Stimulated activated naive CD8-positive, alpha-beta T cell treated with anti-CD3 and anti-CD28 coated beads, Interleukin-15, amount 100 ng/mL, for 72 hours (primary cell): ENCODE measurements at regions not wholly inside any gene's neighbourhood (a gene's known extent, or its start where the extent isn't known, plus 50 kb on each side); places are given as distances from the start of the nearest gene placed in this dataset.
A peak's percentile ranks its signal among the peaks of the same experiment; 100 is the strongest.
"Not testable (repeated sequence)": the region's sequence is repeated elsewhere in the genome, so short reads cannot be mapped to it uniquely, and the experiment has no call there.

Experiments
- ATAC-seq: fragments of 150-1000 bp; cut with Tn5 transposase; 2 replicates; pipeline ENCODE4 v1.10.0; 2021; ENCODE audit warnings: mild to moderate bottlenecking, moderate library complexity
- DNase-seq, 2 donors: peaks; one replicate each; pipeline ENCODE4 v3.0.0; 2021 to 2022
- H3K27ac Mint-ChIP-seq, 2 donors: one replicate each; pipeline ENCODE4 v1.8.0; 2022; ENCODE audit warnings: mild to moderate bottlenecking in 2 of 2, mixed read lengths in 2 of 2, moderate library complexity in 2 of 2
- H3K27me3 Mint-ChIP-seq: one replicate; pipeline ENCODE4 v1.8.0; 2022; ENCODE audit warnings: mixed read lengths
- H3K4me1 Mint-ChIP-seq: one replicate; pipeline ENCODE4 v1.8.0; 2022; ENCODE audit warnings: mild to moderate bottlenecking, mixed read lengths
- H3K4me3 Mint-ChIP-seq, 2 donors: one replicate each; pipeline ENCODE4 v1.8.0; 2022; ENCODE audit warnings: mild to moderate bottlenecking in 2 of 2, mixed read lengths in 2 of 2, moderate library complexity in 1 of 2
- H3K9me3 Mint-ChIP-seq, 2 donors: one replicate each; pipeline ENCODE4 v1.8.0; 2022; ENCODE audit warnings: mixed read lengths in 2 of 2

DNA sequence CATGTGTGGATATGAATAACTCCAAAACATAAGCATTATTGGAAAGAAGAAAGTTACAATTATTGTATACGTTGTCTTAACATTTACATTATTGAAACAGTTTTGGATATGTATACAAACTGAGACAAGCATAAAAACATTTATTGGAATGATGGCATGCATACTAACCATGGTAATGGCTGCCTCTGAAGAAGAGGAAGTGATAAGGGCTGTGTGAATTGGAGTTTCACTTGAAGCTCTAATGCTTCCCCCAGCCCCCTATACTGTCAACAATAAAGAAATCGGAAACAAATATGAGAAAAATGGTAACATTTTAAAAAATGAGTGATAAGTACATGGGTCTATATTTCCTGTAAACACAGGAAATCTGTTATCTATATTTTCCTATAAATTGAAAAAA, 367.7 kb upstream of the DPYD start:
- H3K27me3 Mint-ChIP-seq = no peaks in the 10 kb centered on the region
- no peak overlapping the region for H3K4me3 Mint-ChIP-seq
- H3K27ac Mint-ChIP-seq = no peak overlapping the region
- H3K4me1 Mint-ChIP-seq = no peaks in the 10 kb centered on the region
- ATAC-seq (no peak), DNase-seq (no peak)
- no peaks in the 10 kb centered on the region for H3K9me3 Mint-ChIP-seq

DNA sequence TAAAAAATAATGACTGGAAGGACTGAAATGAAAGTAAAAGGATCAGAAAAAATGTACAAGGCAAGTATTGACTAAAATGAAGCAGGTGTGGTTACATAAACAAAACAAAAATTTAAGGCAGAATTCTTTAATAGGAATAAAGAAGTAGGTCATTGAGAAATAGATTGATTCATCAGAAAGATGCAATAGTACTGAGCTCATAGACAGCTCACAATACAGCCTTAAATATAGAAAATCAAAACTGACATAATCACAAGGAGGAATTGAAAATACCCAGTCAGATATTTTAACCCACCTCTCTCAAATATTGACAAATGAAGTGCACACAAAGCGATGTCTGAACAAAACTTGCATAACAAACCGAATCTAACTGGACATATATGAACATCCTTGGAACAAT, 366.8 kb upstream of the DPYD start:
- no peaks in the 10 kb centered on the region for H3K27me3 Mint-ChIP-seq
- ATAC-seq (no peak), DNase-seq (no peak)
- H3K4me1 Mint-ChIP-seq = no peaks in the 10 kb centered on the region
- H3K9me3 Mint-ChIP-seq = no peaks in the 10 kb centered on the region
- H3K27ac Mint-ChIP-seq = no peak overlapping the region
- no peak overlapping the region for H3K4me3 Mint-ChIP-seq

DNA sequence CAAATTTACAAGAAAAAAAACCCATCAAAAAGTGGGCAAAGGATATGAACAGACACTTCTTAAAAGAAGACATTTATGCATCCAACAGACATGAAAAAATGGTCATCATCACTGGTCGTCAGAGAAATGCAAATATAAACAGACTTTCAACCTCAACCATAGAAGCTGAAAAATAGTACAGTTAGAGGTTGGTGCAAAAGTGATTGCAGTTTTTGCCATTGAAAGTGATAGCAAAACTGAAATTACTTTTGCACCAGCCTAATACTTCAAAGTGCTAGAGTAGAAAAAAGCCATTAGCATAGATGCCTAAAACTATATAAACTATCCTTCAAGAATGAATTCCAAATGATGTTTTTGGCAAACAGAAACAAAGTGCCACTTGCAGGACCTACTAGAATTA, 365.8 kb upstream of the DPYD start:
- Mint-ChIP-seq H3K4me3 (no peak overlapping the region), H3K4me1 (no peaks in the 10 kb centered on the region), H3K27ac (no peak overlapping the region), H3K27me3 (no peaks in the 10 kb centered on the region), H3K9me3 (no peaks in the 10 kb centered on the region)
- DNase-seq (no peak), ATAC-seq (no peak)

DNA sequence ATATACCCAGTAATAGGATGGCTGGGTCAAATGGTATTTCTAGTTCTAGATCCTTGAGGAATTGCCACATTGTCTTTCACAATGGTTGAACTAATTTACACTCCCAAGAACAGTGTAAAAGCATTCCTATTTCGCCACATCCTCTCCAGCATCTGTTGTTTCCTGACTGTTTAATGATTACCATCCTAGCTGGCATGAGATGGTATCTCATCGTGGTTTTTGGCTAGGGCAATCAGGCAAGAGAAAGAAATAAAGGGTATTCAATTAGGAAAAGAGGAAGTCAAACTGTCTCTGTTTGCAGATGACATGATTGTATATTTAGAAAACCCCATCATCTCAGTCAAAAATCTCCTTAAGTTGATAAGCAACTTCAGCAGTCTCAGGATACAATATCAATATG, 364.5 kb upstream of the DPYD start:
- not testable (repeated sequence) for ATAC-seq, H3K27me3 Mint-ChIP-seq, DNase-seq, H3K27ac Mint-ChIP-seq, H3K9me3 Mint-ChIP-seq, H3K4me1 Mint-ChIP-seq, H3K4me3 Mint-ChIP-seq

DNA sequence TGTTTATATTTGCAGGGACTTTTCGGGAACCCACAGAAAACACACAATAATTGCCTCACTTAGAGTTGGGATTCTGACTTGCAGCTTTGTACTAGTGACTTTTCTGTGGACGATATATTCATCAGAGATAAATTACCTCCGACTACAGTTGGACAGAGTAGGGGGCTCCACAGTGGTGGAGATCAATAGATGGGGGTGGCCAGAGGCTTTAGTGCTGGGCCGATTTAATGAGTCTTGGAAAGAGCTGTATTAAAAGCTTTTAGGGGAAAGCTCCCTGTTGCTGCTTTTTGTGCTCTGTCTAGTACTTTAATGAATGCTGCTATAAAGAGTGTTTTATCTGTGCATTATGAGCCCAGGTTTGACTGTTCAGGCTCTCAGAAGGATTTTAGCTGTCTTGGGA, 359.2 kb upstream of the DPYD start:
- no peak overlapping the region for H3K4me3 Mint-ChIP-seq
- no peaks in the 10 kb centered on the region for H3K9me3 Mint-ChIP-seq
- H3K27ac Mint-ChIP-seq = no peak overlapping the region
- H3K4me1 Mint-ChIP-seq = no peaks in the 10 kb centered on the region
- DNase-seq (no peak), ATAC-seq (no peak)
- no peaks in the 10 kb centered on the region for H3K27me3 Mint-ChIP-seq

DNA sequence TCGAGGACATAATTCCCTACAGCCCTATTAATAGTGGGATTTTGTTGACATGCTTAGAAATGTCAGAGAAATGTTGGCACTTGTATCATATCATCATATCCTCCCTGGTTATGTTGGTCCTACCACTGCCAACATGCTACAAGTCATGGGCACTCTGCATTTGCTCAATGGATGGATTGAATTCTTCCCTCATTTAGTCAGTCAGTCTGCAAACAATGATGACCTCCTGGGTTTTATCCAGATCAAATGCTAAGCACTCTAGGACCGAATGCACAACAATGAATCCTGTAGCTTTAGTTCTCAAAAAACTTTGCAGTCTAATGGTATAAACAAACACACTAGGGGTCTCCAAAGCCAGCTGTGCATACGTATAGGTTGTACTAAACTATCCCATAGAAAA, 357.2 kb upstream of the DPYD start:
- H3K9me3 Mint-ChIP-seq = no peaks in the 10 kb centered on the region
- H3K4me3 Mint-ChIP-seq = no peak overlapping the region
- H3K27me3 Mint-ChIP-seq = no peaks in the 10 kb centered on the region
- ATAC-seq = no peak
- no peak for DNase-seq
- peak overlapping the region in 1 of 2 donors; percentile 19 for H3K27ac Mint-ChIP-seq
- H3K4me1 Mint-ChIP-seq = no peaks in the 10 kb centered on the region

DNA sequence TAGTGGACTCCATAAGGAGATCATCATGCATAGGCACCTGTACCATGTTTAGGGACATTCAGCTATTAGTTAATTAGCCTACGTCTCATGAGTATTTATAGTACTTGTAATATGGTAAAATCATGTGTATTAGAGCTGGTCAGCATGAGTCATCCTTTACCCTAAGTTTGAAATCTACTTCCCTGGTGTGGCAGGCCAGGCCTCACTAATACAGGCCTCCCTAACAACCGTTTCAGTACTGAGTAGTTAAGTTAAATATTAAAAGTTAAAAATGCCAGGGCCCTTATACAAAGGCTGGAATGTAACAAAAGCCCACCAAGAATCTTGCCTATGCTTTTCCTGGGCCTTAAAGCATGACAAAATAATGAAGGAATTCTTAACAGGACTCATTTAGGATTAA, 356.3 kb upstream of the DPYD start:
- ATAC-seq = no peak
- no peak for DNase-seq
- Mint-ChIP-seq H3K9me3 (peaks cover 0 to 5% of the 10 kb centered on the region in 2 donors), H3K27me3 (no peaks in the 10 kb centered on the region), H3K4me1 (no peaks in the 10 kb centered on the region), H3K27ac (no peak overlapping the region), H3K4me3 (no peak overlapping the region)

DNA sequence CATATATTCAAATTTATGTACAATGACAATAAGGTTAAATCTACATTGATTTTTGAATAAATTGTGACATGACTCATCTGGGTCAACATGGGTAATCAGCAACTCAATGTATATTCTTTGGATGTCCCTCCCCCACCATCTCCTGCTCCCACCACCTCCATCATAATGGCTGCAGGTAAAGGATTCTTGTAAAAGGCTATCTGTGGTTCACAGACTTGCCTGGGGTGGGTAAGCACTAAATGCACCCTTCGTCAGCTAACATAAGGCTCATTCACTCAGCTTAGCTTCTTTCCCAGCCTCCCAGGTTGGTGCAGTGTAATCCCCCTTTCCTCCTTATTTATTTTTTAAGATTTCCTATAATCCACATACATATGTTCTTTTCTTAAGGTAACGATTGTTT, 355.7 kb upstream of the DPYD start:
- ATAC-seq (no peak), DNase-seq (no peak)
- no peak overlapping the region for H3K27ac Mint-ChIP-seq
- H3K4me3 Mint-ChIP-seq = no peak overlapping the region
- H3K4me1 Mint-ChIP-seq = no peaks in the 10 kb centered on the region
- no peaks in the 10 kb centered on the region for H3K27me3 Mint-ChIP-seq
- H3K9me3 Mint-ChIP-seq = peaks cover 0 to 7% of the 10 kb centered on the region in 2 donors

DNA sequence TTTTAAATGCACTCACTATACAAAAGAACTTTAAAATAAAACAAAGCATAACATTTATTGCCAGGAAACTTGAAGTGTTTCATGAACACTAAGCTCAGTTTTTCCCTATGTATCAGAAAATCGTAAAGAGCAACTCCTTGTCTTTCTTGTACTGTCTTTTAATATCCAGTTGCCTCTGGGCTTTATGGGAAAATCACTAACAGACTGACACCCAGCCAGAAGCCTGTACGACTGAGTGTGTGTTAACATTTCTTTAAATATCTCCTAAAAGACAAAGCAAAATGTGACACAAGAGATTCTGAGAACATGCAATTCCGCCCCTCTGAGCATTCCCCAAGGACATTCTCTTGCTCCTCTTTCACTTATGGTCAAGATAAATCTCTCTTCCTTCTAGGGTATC, 347.5 kb upstream of the DPYD start:
- H3K27ac Mint-ChIP-seq = no peak overlapping the region

DNA sequence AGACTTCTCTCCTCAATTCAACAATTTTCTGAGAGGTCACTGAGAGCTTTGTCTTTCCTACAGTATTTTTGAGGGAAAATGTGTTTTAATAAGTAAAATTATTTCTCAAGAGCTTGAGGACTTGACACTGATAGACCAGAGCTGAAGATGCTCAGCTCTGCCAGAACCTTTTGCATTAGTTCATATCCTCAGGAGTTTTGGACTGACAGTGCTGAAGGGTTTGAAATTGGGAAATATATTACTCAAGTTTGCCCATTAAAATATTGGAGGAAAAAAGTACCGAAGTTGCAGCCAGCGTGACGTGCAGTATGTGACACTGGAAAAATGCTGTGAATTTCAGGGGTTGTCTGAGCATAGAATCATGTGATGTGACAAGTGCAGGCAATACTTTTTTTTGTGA, 346.6 kb upstream of the DPYD start:
- DNase-seq (no peak), ATAC-seq (no peak)
- no peaks in the 10 kb centered on the region for H3K27me3 Mint-ChIP-seq
- no peak overlapping the region for H3K27ac Mint-ChIP-seq
- no peaks in the 10 kb centered on the region for H3K4me1 Mint-ChIP-seq
- H3K9me3 Mint-ChIP-seq = peaks cover 0 to 5% of the 10 kb centered on the region in 2 donors
- no peak overlapping the region for H3K4me3 Mint-ChIP-seq

More for the DNA sequence above, 347.5 kb upstream of the DPYD start:
- Mint-ChIP-seq H3K9me3 (peaks cover 0 to 7% of the 10 kb centered on the region in 2 donors), H3K4me1 (no peaks in the 10 kb centered on the region), H3K4me3 (no peak overlapping the region), H3K27me3 (no peaks in the 10 kb centered on the region)
- ATAC-seq (no peak), DNase-seq (no peak)

DNA sequence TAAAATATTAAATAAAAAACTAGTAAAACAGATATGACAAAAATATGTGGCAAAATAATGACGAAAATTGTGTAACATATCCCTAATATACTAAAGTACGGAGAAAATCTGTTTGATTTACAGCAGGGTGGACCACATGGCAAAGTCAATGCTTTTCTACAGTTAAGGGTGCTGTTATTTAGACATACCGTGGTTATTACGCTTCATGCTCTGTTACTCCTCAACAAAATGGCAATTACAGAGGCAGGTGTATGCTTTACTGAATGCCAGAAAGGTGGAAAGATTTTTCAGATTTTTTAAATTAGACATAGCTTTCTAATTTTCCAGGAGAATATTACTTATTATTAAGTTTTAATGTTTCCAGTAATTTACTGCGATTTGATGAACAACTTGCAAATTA, 343.9 kb upstream of the DPYD start:
- H3K27me3 Mint-ChIP-seq = no peaks in the 10 kb centered on the region
- no peaks in the 10 kb centered on the region for H3K9me3 Mint-ChIP-seq
- ATAC-seq = no peak
- H3K4me1 Mint-ChIP-seq = no peaks in the 10 kb centered on the region
- DNase-seq = no peak
- no peak overlapping the region for H3K4me3 Mint-ChIP-seq
- no peak overlapping the region for H3K27ac Mint-ChIP-seq

DNA sequence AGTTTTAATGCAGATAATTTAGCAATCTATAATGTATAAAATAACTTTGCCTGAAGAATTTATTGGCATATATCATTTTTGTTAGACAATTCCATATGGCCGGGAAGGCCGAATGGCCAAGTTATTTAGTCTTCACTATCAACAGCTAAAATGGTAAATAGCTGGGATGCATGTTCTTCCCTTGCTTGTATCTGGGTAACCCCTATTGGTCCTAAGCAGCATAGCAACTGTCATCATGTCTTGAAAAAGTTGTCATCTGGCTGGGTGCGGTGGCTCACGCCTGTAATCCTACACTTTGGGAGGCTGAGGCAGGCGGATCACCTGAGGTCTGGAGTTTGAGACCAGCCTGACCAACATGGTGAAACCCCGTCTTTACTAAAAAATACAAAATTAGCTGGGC, 340.0 kb upstream of the DPYD start:
- H3K4me1 Mint-ChIP-seq = no peaks in the 10 kb centered on the region
- DNase-seq (no peak), ATAC-seq (no peak)
- H3K27ac Mint-ChIP-seq = no peak overlapping the region
- no peaks in the 10 kb centered on the region for H3K9me3 Mint-ChIP-seq
- no peaks in the 10 kb centered on the region for H3K27me3 Mint-ChIP-seq
- no peak overlapping the region for H3K4me3 Mint-ChIP-seq

DNA sequence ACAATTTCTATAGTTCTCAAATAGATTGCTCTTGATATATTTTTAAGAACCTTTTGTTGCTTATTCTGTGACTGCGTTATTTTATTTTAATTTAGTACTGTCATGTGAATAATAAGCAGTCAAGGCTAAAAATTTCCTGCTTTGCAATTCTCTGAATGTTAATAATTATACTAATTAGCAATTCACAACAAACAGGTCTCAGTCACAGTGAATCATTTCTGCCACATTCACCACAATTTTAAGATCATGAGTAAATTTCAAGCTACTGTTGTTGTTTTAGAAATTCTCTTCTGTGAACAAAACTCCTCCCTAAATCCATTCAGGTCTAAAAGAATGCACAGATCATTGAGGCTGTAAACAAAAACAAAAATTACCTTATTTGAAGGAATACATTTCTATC, 339.6 kb upstream of the DPYD start:
- ATAC-seq (no peak), DNase-seq (no peak)
- no peak overlapping the region for H3K4me3 Mint-ChIP-seq
- no peaks in the 10 kb centered on the region for H3K4me1 Mint-ChIP-seq
- H3K27ac Mint-ChIP-seq = no peak overlapping the region
- H3K27me3 Mint-ChIP-seq = no peaks in the 10 kb centered on the region
- no peaks in the 10 kb centered on the region for H3K9me3 Mint-ChIP-seq

DNA sequence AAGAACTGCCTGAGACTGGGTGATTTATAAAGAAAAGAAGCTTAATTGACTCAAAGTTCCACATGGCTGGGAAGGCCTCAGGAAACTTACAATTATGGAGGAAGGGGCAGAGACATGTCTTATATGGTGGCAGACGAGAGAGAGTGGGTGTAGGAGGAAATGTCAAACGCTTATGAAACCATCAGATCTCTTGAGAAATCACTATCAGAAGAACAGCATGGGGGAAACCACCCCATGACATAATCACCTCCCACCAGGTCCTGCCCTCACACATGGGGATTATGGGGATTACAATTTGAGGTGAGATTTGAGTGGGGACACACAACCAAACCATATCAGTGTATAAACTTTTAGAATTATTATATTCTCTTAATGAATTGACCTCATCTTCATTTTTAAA, 335.9 kb upstream of the DPYD start:
- Mint-ChIP-seq H3K27ac (no peak overlapping the region), H3K9me3 (no peaks in the 10 kb centered on the region), H3K4me3 (no peak overlapping the region), H3K4me1 (no peaks in the 10 kb centered on the region), H3K27me3 (no peaks in the 10 kb centered on the region)
- ATAC-seq = no peak
- DNase-seq = no peak

DNA sequence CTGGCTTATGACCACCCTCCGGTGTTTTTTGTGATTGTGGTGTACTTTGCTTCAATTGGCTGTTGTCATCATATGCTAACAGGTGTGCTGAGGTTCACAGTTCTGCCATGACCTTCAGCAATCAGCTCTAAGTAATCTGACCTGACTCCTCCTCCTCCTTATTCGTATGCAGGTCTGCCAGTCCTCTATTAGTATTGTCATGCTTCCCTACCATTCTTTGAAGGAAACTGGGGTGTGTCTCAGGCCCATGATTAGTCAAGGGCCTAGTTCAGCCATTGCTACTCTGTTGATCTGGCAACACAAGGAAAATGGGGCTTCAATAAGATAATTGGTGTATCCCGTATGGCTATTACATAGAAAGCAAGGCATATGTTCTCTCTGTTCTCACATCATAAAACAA, 332.3 kb upstream of the DPYD start:
- no peak for ATAC-seq
- Mint-ChIP-seq H3K9me3 (peaks cover 5 to 10% of the 10 kb centered on the region in 2 donors), H3K4me1 (no peaks in the 10 kb centered on the region), H3K27me3 (no peaks in the 10 kb centered on the region), H3K4me3 (no peak overlapping the region), H3K27ac (no peak overlapping the region)
- no peak for DNase-seq

DNA sequence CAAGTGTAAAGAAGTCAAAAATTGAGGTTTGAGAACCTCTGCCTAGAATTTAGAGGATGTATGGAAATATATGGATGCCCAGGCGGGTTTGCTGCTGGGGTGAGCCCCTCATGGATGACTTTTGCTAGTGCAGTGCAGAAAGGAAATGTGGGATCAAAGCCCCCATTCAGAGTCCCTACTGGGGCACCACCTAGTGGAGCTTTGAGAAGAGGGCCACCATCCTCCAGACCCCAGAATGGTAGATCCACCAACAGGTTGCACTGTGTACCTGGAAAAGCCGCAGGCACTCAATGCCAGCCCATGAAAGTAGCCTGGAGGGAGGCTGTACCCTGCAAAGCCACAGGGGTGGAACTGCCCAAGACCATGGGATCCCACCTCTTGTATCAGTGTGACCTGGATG, 330.7 kb upstream of the DPYD start:
- ATAC-seq (no peak), DNase-seq (no peak)
- peaks cover 5 to 10% of the 10 kb centered on the region in 2 donors for H3K9me3 Mint-ChIP-seq
- H3K4me3 Mint-ChIP-seq = no peak overlapping the region
- H3K27ac Mint-ChIP-seq = no peak overlapping the region
- no peaks in the 10 kb centered on the region for H3K27me3 Mint-ChIP-seq
- no peaks in the 10 kb centered on the region for H3K4me1 Mint-ChIP-seq

DNA sequence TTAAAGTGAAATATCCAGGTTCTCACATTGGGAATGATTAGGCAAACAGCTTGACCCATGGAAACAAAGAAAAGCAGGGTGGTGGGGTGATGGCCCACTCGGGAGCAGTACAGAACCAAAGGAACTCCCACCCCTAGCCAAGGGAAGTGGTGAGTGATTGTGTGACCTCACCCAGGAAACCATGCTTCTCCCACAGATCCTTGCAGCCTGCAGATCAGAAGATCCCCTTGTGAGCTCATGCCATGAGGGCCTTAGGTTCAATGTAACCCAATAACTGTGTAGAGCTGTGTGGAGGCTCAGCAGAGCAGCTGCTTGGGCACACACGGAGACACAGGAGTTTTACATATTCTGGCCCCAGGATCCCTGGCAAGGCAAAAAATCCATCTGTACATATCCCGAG, 311.8 kb upstream of the DPYD start:
- no peak for ATAC-seq
- H3K4me1 Mint-ChIP-seq = no peaks in the 10 kb centered on the region

DNA sequence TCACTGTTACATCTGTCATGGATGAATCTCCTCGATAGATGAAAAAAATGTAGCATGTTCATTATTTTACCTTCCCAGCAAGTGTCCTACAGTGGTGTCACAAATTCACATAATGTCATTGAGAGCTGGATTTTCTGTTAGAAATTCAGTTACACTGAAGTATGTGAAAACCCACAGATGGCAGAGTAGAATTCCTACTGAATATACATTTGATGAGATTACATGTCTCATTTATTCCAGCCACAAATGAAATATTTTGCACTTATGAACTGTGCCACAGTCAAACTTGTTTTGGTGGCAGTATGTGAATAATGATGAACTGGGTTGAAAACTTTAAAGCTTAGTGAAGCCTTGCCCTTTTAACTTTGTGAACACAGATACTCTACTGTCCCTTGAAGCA, 301.9 kb upstream of the DPYD start:
- Mint-ChIP-seq H3K9me3 (no peaks in the 10 kb centered on the region), H3K27ac (no peak overlapping the region), H3K4me3 (no peak overlapping the region), H3K27me3 (no peaks in the 10 kb centered on the region), H3K4me1 (no peaks in the 10 kb centered on the region)
- ATAC-seq = no peak
- DNase-seq = no peak

More for the DNA sequence above, 311.8 kb upstream of the DPYD start:
- Mint-ChIP-seq H3K27ac (no peak overlapping the region), H3K4me3 (no peak overlapping the region), H3K9me3 (peaks cover 25 to 32% of the 10 kb centered on the region in 2 donors), H3K27me3 (no peaks in the 10 kb centered on the region)
- no peak for DNase-seq
